C1 segment of cervical spinal cord (tissue), 14 donors: ENCODE measurements at regions not wholly inside any gene's neighbourhood (a gene's known extent, or its start where the extent isn't known, plus 50 kb on each side); places are given as distances from the start of the nearest gene placed in this dataset.

ENCODE experiments used
- DNase-seq, 14 donors: peaks; one replicate each; lab custom pipeline; 2025; lab: John Stamatoyannopoulos, UW

DNA sequence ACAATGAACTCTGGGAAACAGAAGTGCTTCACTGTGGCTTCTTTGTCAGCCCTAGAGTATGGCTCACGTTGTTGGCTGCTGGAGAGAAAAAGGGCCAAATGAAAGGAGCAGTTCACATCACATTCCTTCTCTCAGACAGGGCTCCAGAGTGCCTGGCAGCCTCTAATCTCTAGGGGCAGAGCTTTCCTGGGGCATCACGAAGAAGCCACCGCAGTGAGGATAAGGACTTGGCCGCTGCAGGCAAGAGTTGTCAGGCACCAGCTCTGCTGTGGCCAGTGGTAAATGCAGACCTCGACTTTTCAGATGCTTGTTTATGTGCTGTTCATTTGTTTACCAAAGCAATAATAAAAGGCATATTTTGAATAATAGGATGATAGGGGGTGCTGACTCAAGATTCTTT lies 227.2 kb downstream of the ICE1 start:
- no peak for DNase-seq

DNA sequence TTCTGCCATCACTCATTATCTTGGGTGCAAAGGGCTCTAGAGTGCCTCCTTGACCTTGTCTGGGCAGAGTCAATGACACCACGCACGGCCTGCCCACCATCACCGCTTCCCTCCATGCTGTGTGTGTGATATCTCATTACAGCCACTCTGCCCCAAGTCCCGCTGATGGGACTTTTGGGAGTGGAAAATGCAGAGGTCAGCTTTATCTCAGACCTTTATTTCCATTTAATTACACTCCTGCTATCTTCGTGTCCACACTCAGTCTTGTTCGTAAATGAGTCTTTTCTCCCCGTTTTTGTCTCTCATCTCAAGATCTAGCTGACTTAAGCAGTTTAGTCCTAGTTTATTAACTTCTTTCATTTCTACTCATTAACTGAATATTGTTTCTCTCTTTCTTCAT lies 226.2 kb downstream of the ICE1 start:
- no peak for DNase-seq

DNA sequence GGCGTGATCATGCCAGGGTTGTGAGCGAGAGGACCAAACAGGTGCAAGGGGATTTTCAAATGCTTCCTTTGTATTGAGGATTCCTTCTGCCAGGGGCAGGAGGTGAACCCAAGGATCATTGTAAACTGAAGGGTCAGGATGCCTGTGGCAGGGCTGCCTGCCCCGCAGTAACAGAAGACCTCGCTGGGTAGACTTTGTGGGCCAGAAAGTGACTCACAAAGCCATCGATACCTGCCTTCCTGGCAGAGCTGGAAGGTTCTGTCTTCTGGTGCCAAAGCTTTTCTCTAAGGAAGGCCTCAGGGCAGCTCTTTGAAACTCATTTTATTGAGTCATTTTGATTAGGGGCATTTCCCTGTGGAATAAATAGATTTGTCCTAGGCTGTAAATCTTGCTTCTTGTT lies 223.4 kb downstream of the ICE1 start:
- no peak for DNase-seq

DNA sequence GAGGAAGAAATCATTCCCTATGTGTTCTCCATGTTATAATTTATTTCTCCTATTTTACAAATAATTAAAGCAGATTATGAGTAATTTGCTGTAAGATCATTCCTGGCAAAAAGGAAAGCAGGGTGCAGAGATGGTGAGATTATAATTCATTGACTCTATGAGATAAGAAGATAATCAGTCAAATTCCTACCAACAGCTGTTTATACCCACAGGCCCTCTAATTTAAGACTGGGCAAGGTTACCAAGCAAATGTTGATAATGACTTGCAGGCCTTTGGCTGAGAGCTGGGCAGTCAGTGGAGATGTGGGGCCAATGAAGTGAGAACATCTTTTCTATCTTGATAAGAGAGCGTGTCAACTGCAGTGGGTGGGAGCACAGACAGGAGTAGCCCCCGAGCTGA lies 222.7 kb downstream of the ICE1 start:
- no peak for DNase-seq

DNA sequence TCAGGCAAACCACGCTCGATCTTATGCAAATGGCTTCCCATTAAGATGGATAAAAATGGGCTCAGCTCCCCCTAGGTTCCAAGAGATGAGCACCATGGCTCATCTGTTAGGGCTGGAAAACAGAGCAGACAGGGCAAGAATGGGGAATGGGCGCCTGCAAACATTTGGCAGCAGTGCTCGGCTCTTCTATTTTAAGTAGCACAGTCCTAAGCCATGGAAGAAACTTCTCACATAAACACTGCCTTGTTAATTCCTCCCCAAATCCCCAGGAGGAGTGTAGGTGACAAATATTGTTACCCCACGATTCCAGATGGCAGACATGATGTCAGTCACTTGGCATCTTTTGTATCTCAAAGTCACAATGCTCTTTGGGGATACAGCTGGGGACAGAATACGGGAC lies 221.8 kb downstream of the ICE1 start:
- no peak for DNase-seq

DNA sequence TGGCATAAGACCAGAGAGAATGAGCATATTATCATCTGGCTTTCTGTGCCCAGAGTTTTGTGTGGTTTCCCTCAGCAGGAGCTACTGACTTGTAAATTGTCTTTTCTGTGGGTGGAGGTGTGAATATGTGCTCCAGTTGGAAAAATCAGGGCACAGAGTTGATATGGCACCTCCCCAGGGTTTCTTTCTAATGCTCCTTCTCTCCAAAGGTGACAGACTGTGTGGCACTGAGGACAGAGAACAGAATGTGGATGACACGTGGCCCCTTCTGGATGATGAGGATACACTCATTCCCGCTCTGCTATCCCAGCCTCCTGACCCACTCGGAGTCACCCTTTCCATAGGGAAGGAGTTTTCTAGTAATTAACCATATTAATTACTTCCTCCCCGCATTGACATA lies 221.0 kb downstream of the ICE1 start:
- no peak for DNase-seq

DNA sequence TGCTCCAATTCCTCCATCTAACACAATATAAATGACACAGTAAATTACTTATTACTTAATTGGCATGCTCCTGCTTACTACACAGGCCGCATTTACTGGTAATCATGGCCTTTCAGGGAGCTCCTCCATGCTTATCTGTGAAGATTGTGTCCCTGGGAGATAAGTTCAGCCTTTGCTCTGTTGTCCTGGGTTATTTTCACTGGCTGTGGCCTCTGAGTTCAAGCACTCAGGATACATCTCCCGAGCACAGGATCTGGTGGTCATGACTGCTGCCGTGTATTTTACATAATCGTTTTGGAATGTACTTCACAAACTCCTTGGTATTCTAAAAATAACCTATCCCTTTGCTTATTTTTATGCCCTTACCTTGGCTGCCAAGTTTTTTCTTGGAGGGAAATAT lies 215.7 kb downstream of the ICE1 start:
- no peak for DNase-seq

DNA sequence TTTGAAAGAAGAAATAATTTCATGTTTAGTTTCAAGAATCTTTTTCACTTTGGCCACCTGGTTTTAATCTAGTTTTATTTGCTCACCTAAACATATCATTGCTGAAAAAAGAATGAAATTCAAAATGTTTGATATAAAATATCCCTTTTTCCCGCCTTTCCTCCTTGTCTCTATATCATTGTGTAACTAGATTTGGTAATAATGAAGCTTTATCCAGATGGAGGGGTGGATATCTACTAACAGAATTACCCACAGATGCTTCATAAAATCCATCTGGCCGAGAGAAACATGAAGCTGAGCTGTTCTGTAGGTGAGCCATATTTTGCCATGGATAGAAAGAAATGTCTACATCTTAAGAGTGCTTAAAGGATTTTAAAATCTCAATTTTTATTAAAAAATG lies 214.7 kb downstream of the ICE1 start:
- no peak for DNase-seq

DNA sequence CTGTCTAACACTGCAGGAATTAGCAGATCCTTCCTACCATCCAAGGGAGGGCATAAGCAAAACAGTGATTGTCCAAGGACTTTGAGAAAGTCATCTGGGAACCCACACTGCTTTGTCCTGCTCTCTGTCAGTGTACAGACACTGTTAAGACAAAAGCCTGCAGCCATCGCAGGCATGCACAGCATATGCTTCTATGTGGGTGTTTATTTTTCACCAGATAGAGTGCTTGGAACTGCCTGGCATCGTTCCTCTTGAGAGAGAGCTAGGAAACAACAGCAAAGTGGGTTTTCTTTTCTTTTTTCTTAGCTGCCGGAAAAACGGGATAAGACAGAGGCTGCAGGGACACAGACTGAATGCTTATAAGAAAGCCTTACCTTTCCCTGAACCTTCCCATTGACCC lies 212.3 kb downstream of the ICE1 start:
- DNase-seq, result no peak

DNA sequence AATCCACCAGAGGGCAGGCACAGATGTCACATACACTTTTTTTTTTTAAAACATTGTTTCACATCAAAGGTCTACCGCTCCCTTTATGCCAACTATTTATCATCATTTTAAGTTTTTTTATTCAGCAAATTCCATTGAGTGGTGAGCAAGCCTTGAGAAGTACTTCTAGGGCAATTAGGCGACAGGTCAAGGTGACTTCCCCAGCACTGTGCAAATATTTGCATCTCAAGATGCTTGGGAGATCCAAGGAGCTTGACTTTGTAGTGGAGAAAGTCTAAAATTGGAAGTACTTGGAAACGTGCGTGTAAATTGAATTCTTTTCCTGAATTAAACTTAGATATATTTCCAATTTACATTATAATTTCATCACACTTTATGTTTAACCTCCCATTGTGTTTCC lies 211.1 kb downstream of the ICE1 start:
- no peak for DNase-seq

DNA sequence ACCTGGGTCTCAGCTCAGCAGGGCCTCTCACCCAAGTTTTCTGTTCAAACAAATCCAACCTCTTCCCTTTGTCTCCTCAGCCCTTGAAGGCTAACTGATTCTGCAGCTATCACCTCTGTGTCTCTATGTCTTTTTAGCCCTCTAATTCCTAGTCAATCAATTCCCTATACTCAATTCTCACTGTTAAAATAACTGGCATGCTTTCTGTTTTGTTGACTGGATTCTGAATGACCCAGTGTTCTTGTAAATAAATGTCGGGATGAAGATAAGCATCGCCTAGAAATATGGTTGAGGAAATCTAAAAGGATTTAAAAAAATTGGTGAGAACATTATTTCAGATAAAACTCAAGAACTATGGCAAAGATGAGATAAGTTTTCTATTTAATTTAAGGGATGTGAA lies 210.2 kb downstream of the ICE1 start:
- no peak for DNase-seq

DNA sequence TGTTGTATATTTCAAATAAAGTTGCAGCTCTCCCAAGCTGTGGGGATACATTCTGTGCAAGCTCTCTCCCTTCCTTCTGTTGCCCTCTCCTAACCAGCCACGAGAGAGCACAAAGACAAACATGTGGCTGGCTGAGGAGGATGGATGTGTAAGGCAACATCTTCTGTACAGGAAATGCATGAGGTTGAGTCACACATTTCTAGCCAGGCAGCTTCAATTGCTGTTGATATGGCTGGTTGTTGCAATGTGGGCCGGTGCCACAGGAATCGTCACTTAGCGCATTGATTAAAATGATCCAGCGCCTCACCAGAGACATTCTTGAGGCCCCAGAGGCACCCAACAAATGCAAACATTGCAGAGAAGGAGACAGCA lies 207.1 kb downstream of the ICE1 start:
- DNase-seq, result no peak

DNA sequence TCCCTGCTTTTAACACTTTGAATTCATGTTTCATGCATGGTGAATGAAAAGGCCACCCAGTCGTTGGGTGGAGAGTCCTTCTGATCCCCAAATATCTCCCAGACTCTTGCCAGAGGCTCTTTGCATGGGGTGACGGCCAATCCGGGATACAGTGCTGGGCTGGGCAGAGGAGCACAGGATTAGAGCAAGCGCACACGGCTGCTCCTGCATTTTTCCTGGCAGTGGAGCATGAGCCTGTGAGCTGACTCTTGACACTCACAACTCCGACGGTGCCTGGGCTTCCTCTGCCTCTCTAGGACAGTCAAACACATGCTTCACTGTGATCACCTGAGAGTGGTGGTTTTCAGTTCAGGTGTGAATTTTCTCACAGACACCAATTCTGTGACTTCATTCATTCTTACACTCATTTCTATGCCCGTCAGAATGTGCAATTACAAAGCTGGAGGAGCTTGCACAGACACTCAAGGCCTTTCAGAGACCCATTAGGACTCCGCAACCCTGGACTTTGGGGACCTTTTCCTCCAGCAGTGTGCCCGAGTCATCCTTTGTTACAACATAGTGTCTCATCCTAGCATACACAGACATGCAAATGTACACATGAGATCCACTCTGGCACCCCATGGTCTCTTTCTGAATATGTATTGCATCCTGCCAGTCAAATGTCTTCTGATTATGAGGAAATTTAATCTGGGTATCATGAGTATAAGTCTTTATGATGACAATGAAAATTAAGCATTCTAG lies 206.6 kb downstream of the ICE1 start:
- no peak for DNase-seq

DNA sequence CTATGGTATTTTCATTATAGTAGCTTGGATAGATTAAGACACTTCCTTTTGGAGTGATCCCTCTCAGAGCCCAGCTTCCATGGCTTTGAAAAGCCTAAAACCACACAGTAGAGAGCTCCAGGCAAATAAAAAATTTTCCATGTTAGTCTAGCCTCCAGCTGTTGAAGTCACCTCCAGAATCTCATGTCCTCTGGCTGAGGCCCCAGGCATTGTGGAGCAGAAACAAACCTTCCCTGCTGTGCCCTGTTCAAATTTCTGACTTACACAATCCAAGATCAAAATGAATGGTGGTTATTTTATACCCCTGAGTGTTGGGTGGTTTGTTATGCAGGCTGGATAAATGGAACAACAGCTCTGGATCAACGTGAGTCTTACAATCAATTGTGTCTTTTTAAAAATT lies 203.9 kb downstream of the ICE1 start:
- DNase-seq, result no peak

DNA sequence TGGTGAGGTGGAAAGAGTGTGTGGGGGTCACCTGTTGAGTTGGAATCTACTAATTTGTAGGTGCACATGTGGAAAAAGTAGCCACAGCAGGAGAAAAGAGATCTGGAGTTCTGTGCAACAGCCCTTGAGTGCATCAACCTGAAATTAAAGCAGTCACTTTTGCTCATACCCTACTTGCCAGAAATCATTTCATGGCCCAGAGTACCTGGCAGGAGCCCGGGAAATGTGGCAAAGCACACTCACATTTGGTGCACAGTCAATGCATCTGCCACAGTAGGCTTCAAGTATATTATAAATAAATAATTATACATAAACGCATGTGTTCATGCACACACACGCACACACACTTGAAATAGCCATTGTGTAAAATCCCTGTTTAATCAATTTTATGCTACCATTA lies 203.0 kb downstream of the ICE1 start:
- DNase-seq, result no peak

DNA sequence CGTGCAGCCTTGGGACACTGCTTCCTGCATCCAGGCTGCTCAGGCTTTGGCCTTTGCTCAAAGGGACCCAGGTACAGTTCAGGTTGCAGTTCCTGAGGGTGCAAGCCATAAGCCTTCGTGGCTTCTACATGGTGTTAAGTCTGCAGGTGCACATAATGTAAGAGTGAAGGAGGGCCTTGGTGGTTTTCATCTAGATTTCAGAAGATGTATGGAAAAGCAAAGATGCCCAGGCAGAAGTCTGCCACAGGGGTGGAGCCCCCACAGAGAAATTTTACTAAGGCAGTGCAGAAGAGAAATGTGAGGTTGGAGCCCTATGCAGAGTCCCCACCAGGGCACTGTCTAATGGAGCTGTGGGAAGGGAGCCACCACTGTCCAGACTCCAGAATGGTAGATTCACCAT lies 200.9 kb downstream of the ICE1 start:
- no peak for DNase-seq

DNA sequence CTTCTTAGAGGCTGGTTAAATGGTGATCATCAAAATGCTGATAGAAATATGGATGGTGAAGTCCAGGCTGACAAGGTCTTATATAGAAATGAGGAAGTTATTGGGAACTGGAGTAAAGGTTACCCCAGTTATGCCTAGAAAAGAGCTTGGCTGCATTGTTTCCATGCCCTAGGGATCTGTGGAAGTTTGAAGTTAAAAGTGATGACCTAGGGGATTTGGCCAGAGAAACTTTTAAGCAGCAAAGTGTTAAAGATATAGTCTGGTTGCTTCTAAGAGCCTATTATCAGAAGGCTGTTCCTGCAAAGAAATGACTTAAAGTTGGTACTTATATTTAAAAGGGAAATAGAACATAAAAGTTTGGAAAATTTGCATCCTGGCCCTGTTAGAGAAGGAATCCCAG lies 200.3 kb downstream of the ICE1 start:
- DNase-seq, result no peak

DNA sequence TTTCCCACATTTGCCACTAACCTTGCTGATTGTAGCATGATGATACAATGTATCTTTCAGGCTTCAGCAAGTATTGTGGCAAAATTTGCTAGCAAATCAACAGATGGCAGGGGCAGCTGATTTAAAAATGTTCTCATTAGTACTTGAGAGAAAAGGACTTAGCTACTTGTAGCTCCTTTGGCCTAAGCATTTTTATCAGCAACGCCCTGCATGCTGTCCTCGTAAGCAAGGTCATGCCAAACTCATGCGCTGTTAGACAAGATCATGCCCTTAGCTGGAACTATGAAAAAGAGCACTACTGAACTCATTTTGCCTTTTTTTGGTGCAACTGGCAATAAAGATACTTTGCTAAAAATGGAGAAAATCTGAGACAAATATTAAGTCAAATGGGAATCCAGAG lies 197.1 kb downstream of the ICE1 start:
- no peak for DNase-seq

DNA sequence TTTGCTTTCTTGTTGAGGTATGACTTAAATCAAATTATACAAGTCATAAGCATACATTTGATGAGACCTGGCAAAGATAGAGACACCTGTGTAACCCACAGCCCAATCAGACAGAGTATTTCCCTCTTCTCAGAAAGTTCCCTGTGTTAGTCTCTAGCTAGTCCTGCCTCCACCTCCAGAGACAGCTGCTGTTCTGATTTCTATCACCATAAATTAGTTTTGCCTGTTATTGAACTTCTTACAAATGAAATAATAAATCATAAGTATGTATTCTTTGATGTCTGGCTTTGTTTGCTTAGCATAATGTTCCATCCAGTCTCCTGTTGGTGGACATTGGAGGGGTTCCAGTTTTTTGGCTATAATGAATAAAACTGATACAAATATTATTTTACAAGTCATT lies 194.5 kb downstream of the ICE1 start:
- no peak for DNase-seq

DNA sequence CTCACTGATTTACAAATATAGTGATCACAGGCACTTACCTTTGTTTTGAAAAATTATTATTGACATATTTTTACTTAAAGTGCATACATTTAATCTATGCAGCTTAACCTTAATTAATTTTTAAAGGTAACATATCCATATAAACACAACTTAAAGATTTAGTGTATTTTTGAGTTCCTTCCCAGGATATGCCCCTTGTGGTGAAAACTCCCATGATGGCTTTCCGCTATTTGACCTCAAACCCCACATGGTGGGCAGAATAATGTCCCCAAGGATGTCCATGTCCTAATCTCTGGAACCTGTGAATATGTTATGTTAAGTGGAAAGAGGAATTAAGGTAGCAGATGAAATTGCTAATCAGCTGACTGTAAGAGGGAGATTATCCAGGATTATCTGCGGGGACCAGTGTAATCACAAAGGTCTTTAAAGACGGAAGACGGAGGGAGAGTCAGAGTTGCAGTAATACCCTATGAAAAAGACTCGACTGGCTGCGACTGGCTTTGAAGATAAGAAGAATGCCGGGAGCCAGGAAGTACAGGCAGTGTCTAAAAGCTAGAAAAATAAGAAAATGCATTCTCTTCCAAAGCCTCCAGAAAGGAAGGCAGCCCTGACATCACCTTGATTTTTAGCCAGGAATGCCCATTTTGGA lies 193.9 kb downstream of the ICE1 start:
- no peak for DNase-seq

DNA sequence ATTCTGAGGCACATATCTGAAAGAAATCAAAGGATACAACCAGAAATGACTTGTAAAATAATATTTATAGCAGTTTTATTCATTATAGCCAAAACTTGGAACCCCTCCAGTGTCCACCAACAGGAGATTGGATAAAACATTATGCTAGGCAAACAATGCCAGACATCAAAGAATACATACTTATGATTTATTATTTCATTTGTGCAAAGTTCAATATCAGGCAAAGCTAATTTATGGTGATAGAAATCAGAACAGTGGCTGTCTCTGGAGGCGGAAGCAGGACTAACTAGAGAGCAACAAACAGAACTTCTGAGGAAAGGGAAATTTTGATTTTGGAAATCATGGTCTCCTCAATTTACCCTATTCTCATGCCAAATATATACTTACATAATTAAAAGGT lies 193.1 kb downstream of the ICE1 start:
- DNase-seq, result no peak

DNA sequence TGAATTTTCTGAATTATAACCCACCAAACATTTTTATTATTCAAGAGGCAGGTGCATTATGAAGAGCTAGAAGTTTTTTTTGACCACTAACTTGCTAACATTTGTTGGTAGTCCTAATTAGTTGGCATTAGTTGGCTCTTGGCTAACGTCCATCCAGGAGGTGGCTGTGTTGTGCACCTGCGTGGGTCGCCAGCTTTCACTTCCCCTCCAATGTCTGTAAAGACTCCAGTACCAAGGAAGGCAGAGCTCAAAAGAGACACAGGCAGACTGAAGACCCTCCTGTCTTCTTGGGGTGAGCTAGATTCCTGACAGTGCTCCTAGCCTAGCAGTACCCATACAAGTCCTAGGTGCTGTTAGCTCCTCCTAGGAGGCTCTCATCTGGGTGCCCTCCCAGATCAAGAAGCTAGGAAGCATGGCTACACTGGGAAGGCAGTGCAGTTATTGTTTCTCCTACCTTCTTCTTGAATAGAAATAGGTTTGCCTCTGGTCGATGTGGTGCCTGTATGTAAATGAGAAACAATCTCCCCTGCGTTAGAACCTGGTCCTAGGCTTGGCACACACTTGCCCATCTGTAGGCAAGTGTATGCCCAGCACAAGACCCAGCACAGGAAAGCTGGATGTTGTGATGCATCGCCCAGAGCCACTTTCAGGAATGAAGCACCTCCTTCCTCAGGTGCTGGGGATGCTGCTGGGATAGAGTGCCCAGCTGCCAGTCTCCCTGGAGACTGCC lies 190.9 kb downstream of the ICE1 start:
- DNase-seq, result no peak

DNA sequence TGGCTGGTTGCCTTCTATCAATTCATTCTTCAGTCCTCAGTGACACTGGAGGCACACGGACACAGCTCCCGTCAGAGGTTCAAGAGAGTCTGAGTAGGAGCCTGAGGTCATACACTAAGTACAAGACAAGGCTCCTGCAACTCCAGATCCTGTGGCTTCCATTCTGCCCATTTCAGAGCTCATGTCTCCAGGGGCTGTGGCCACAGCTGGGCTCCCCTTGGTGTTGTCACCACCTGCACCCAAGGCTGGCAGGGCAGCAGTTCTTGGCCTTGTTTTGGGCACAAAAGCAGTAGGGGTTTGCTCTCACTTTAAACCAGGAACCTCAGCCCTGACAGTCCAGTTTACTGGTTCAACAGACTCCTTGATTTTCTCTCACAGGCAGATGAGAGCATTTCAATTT lies 189.6 kb downstream of the ICE1 start:
- no peak for DNase-seq
